ENCODE measurements at regions not wholly inside any gene's neighbourhood (a gene's known extent, or its start where the extent isn't known, plus 50 kb on each side); places are given as distances from the start of the nearest gene placed in this dataset.
A peak's percentile ranks its signal among the peaks of the same experiment; 100 is the strongest.

DNA sequence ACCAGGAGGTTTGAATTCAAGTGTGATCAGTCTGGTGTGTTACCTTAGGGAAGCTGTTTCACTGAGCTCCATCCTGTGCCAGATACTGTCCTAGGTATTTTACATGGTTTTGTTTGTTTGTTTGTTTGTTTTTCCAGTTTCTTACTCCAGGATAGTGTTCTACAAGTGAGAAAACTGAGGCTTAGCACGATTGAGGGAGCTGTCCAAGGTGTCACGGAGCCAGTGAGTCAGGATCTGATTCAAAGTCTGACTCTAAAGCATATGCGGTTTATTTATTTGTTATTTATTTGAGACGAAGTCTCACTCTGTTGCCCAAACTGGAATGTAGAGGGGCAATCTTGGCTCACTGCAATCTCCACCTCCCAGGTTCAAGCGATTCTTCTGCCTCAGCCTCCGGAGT, 79.7 kb upstream of the GNG2 start:
- TF ChIP-seq, protein P1, sequence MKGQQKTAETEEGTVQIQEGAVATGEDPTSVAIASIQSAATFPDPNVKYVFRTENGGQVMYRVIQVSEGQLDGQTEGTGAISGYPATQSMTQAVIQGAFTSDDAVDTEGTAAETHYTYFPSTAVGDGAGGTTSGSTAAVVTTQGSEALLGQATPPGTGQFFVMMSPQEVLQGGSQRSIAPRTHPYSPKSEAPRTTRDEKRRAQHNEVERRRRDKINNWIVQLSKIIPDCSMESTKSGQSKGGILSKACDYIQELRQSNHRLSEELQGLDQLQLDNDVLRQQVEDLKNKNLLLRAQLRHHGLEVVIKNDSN (IDR thresholded peaks at IDR 0.05; ENCODE audit: borderline replicate concordance, low read depth) = no peak
- TF ChIP-seq, protein P2, sequence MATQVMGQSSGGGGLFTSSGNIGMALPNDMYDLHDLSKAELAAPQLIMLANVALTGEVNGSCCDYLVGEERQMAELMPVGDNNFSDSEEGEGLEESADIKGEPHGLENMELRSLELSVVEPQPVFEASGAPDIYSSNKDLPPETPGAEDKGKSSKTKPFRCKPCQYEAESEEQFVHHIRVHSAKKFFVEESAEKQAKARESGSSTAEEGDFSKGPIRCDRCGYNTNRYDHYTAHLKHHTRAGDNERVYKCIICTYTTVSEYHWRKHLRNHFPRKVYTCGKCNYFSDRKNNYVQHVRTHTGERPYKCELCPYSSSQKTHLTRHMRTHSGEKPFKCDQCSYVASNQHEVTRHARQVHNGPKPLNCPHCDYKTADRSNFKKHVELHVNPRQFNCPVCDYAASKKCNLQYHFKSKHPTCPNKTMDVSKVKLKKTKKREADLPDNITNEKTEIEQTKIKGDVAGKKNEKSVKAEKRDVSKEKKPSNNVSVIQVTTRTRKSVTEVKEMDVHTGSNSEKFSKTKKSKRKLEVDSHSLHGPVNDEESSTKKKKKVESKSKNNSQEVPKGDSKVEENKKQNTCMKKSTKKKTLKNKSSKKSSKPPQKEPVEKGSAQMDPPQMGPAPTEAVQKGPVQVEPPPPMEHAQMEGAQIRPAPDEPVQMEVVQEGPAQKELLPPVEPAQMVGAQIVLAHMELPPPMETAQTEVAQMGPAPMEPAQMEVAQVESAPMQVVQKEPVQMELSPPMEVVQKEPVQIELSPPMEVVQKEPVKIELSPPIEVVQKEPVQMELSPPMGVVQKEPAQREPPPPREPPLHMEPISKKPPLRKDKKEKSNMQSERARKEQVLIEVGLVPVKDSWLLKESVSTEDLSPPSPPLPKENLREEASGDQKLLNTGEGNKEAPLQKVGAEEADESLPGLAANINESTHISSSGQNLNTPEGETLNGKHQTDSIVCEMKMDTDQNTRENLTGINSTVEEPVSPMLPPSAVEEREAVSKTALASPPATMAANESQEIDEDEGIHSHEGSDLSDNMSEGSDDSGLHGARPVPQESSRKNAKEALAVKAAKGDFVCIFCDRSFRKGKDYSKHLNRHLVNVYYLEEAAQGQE (IDR thresholded peaks at IDR 0.05; ENCODE audit: low read depth, low read length) = peak; percentile 93
- TF ChIP-seq GATA2 (CRISPR knock-in tag; IDR thresholded peaks at IDR 0.05) = no peak
- Histone ChIP-seq H3K4me1 (ENCODE audit: control insufficient read depth in 1 of 2, insufficient read depth in 2 of 2, low read depth in 1 of 2, low read length in 1 of 2) (peaks cover 0 to 7% of the 10 kb centered on the region in 2 experiments; a peak in 2 of 4 replicates), H3K27ac (ENCODE audit: low read depth in 2 of 2, low read length in 1 of 2) (no peak overlapping the region), H3K79me2 (ENCODE audit: insufficient read depth) (no peaks in the 10 kb centered on the region), H3K4me2 (no peak overlapping the region), H3K9ac (no peak overlapping the region), H2AFZ (ENCODE audit: low read depth) (no peak overlapping the region), H3F3A (replicated peaks; ENCODE audit: insufficient read depth) (no peaks in the 10 kb centered on the region), H3K36me3 (replicated peaks in 1 of 2; ENCODE audit: control insufficient read depth in 1 of 2, insufficient read depth in 2 of 2, low read length in 1 of 2) (no peaks in the 10 kb centered on the region), H3K9me3 (no peaks in the 10 kb centered on the region), H3K9me2 (no peaks in the 10 kb centered on the region), H4K20me1 (ENCODE audit: insufficient read depth) (no peaks in the 10 kb centered on the region), H3K27me3 (ENCODE audit: insufficient read depth) (no peaks in the 10 kb centered on the region), H3K4me3 (ENCODE audit: low read depth in 2 of 2, low read length in 1 of 2) (no peak overlapping the region)
- WGBS (ENCODE audit: low lambda C conversion rate) = 66% methylated on average over 6 of the region's 6 CpGs
- POLR2A ChIA-PET = no interaction called here
- no peak for DNase-seq
- CTCF ChIA-PET = interaction anchor here (0.6 to 8.5 kb wide), 51 partner anchors 10 to 832 kb away, joined by 3 to 460 read pairs (median 4); partner anchors contain the start of gene FRMD6

DNA sequence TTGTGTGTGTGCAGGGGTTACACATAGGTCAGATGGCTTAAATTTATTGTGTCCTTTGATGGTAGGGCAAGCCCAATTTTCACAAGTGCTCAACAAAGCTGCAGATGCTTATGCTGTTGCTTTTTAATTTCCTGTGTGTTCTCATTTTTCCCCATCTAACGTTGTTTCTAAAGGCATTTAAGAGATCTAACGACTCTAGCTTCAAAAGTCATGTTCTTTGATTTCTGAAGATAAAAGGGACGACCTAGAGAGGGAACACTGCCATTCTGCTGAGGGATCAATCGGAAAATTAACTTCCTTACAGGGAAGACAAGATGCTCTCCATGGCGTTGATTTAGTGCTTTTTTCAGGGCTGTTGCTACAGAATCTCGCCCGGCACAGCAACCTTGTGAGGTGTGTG, 79.0 kb upstream of the GNG2 start:
- Histone ChIP-seq H3K79me2 (ENCODE audit: insufficient read depth) (no peaks in the 10 kb centered on the region), H3K27ac (ENCODE audit: low read depth in 2 of 2, low read length in 1 of 2) (no peak overlapping the region), H3K9me2 (no peaks in the 10 kb centered on the region), H4K20me1 (ENCODE audit: insufficient read depth) (no peaks in the 10 kb centered on the region), H3K9me3 (no peaks in the 10 kb centered on the region), H2AFZ (ENCODE audit: low read depth) (no peak overlapping the region), H3K36me3 (replicated peaks in 1 of 2; ENCODE audit: control insufficient read depth in 1 of 2, insufficient read depth in 2 of 2, low read length in 1 of 2) (no peaks in the 10 kb centered on the region), H3K9ac (no peak overlapping the region), H3K4me1 (ENCODE audit: control insufficient read depth in 1 of 2, insufficient read depth in 2 of 2, low read depth in 1 of 2, low read length in 1 of 2) (peaks cover 0 to 5% of the 10 kb centered on the region in 2 experiments; a peak in 2 of 4 replicates), H3F3A (replicated peaks; ENCODE audit: insufficient read depth) (no peaks in the 10 kb centered on the region), H3K27me3 (ENCODE audit: insufficient read depth) (no peaks in the 10 kb centered on the region), H3K4me3 (ENCODE audit: low read depth in 2 of 2, low read length in 1 of 2) (no peak overlapping the region), H3K4me2 (no peak overlapping the region)
- 80% methylated on average over 7 of the region's 7 CpGs for WGBS (ENCODE audit: low lambda C conversion rate)
- ChIA-PET CTCF (interaction anchor here (1.0 to 8.5 kb wide), 17 partner anchors 13 to 562 kb away, joined by 3 to 460 read pairs (median 6); partner anchors contain the start of gene FRMD6), POLR2A (no interaction called here)
- TF ChIP-seq RAD21 (IDR thresholded peaks at IDR 0.05; ENCODE audit: low read length) = no peak
- TF ChIP-seq GATA2 (CRISPR knock-in tag; IDR thresholded peaks at IDR 0.05) = no peak
- no peak for TF ChIP-seq CHD2 (IDR thresholded peaks at IDR 0.05; ENCODE audit: low read length, partially characterized antibody)
- no peak for TF ChIP-seq TAF1 (IDR thresholded peaks at IDR 0.05; ENCODE audit: borderline replicate concordance, low read depth, low read length)
- TF ChIP-seq FOXJ3 (CRISPR knock-in tag; IDR thresholded peaks at IDR 0.05) = no peak
- TF ChIP-seq GABPA (IDR thresholded peaks at IDR 0.05; ENCODE audit: low read depth) = no peak
- no peak for TF ChIP-seq MXI1 (IDR thresholded peaks at IDR 0.05; ENCODE audit: low read depth, low read length)
- TF ChIP-seq YY1 (IDR thresholded peaks at IDR 0.05; ENCODE audit: low read depth) = no peak
- TF ChIP-seq, protein P3, sequence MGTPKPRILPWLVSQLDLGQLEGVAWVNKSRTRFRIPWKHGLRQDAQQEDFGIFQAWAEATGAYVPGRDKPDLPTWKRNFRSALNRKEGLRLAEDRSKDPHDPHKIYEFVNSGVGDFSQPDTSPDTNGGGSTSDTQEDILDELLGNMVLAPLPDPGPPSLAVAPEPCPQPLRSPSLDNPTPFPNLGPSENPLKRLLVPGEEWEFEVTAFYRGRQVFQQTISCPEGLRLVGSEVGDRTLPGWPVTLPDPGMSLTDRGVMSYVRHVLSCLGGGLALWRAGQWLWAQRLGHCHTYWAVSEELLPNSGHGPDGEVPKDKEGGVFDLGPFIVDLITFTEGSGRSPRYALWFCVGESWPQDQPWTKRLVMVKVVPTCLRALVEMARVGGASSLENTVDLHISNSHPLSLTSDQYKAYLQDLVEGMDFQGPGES (IDR thresholded peaks at IDR 0.05; ENCODE audit: low read depth, low read length) = no peak
- DNase-seq = no peak
